ENCODE measurements at regions not wholly inside any gene's neighbourhood (a gene's known extent, or its start where the extent isn't known, plus 50 kb on each side); places are given as distances from the start of the nearest gene placed in this dataset.

GRCh38 chr22:48666620-48667019 is 1161.1 kb downstream of the BRD1 start:
- no peak for DNase-seq (ENCODE audit: insufficient read length, low spot score)
- no peak for FAIRE-seq

GRCh38 chr22:48665311-48665995 is 1162.2 kb downstream of the BRD1 start:
- FAIRE-seq, result no peak

GRCh38 chr22:48664586-48664985 is 1163.1 kb downstream of the BRD1 start:
- FAIRE-seq (no peak), DNase-seq (ENCODE audit: insufficient read length, low spot score) (no peak)

More at GRCh38 chr22:48665311-48665995, 1162.2 kb downstream of the BRD1 start:
- no peak for DNase-seq (ENCODE audit: insufficient read length, low spot score)

- DNase-seq (ENCODE audit: insufficient read length, low spot score) (no peak), FAIRE-seq (no peak)
Measured at GRCh38 chr22:48663297-48663696, 1164.4 kb downstream of the BRD1 start.

GRCh38 chr22:48662476-48663135 is 1165.1 kb downstream of the BRD1 start:
- FAIRE-seq (no peak), DNase-seq (ENCODE audit: insufficient read length, low spot score) (no peak)

GRCh38 chr22:48661984-48662383 is 1165.7 kb downstream of the BRD1 start:
- no peak for FAIRE-seq
- no peak for DNase-seq (ENCODE audit: insufficient read length, low spot score)

- DNase-seq (ENCODE audit: insufficient read length, low spot score), result no peak
- FAIRE-seq, result no peak
Measured at GRCh38 chr22:48660790-48661740, 1166.6 kb downstream of the BRD1 start.

GRCh38 chr22:48660104-48660789 is 1167.4 kb downstream of the BRD1 start:
- DNase-seq (ENCODE audit: insufficient read length, low spot score), result no peak
- FAIRE-seq, result no peak

GRCh38 chr22:48659404-48659996 is 1168.2 kb downstream of the BRD1 start:
- FAIRE-seq (no peak), DNase-seq (ENCODE audit: insufficient read length, low spot score) (no peak)

GRCh38 chr22:48658871-48659270 is 1168.8 kb downstream of the BRD1 start:
- FAIRE-seq (no peak), DNase-seq (ENCODE audit: insufficient read length, low spot score) (no peak)

- DNase-seq (ENCODE audit: insufficient read length, low spot score) (no peak), FAIRE-seq (no peak)
Measured at GRCh38 chr22:48658246-48658645, 1169.4 kb downstream of the BRD1 start.

GRCh38 chr22:48654492-48654891 is 1173.2 kb downstream of the BRD1 start:
- DNase-seq (ENCODE audit: insufficient read length, low spot score) (no peak), FAIRE-seq (no peak)

GRCh38 chr22:48653929-48654328 is 1173.7 kb downstream of the BRD1 start:
- FAIRE-seq (no peak), DNase-seq (ENCODE audit: insufficient read length, low spot score) (no peak)

GRCh38 chr22:48653306-48653705 is 1174.4 kb downstream of the BRD1 start:
- FAIRE-seq (no peak), DNase-seq (ENCODE audit: insufficient read length, low spot score) (no peak)

GRCh38 chr22:48652796-48653195 is 1174.9 kb downstream of the BRD1 start:
- no peak for DNase-seq (ENCODE audit: insufficient read length, low spot score)
- no peak for FAIRE-seq

GRCh38 chr22:48651981-48652538 is 1175.6 kb downstream of the BRD1 start:
- FAIRE-seq (no peak), DNase-seq (ENCODE audit: insufficient read length, low spot score) (no peak)

- no peak for DNase-seq (ENCODE audit: insufficient read length, low spot score)
- FAIRE-seq, result no peak
Measured at GRCh38 chr22:48651036-48651890, 1176.4 kb downstream of the BRD1 start.

- DNase-seq (ENCODE audit: insufficient read length, low spot score) (no peak), FAIRE-seq (no peak)
Measured at GRCh38 chr22:48650323-48651035, 1177.2 kb downstream of the BRD1 start.

All from HTR-8/SVneo (cell line).